NCI-H82 treated with DMSO at 0.1 percent for 48 hours (cell line): ENCODE measurements at regions not wholly inside any gene's neighbourhood (a gene's known extent, or its start where the extent isn't known, plus 50 kb on each side); places are given as distances from the start of the nearest gene placed in this dataset.

Experiments used
- DNase-seq: peaks from one replicate; lab custom pipeline; 2025; ENCODE audit not compliant: unreplicated experiment; lab: John Stamatoyannopoulos, UW

GRCh38 chr2:120564213-120565094 lies 171.2 kb upstream of the GLI2 start:
- DNase-seq = peak; percentile 15

DNA sequence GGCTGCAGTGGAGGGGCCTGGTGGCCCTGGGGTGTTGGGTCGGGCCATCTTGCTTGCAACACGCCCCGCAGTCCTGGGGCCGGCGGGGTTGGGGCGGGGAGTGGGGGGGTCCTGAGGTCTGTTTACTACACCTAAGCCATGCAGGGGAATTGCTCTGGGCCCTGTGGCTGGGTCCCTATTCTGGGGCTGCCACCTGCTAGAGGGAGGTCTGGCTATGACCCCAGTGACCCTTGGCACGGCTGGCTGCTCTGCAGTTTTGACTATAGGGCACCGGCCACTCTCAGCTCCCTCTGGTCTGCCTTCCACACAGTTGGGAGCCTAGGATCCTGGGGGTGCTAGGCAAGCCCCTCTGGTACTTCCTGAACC lies 170.6 kb upstream of the GLI2 start:
- no peak for DNase-seq

- DNase-seq = no peak
Measured at GRCh38 chr2:120565929-120566328, 169.7 kb upstream of the GLI2 start.

- DNase-seq = no peak
Measured at GRCh38 chr2:120566331-120567035, 169.2 kb upstream of the GLI2 start.

- no peak for DNase-seq
Measured at GRCh38 chr2:120567128-120567527, 168.5 kb upstream of the GLI2 start.

- no peak for DNase-seq
Measured at GRCh38 chr2:120568089-120568974, 167.3 kb upstream of the GLI2 start.

- DNase-seq = no peak
Measured at GRCh38 chr2:120568975-120569268, 166.7 kb upstream of the GLI2 start.

DNA sequence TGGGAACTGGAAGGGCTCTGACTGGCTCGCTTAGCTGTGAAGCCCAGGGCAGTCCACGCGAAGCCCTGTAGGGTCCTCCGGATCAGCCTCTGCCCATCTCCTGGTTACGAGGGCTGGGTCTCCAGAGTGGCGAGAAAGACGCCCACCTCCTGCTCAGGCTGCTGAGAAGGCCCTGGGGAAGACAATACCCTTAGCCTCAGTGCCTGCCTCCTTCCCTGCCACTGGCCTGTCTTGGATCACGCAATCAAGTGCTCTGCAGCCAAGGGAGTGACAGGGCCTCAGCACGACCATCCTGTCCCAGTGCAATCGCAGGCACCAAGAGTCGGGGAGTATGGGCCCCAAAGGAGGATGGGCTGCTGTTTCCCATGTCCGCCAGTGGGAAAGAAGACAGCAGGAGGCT lies 165.7 kb upstream of the GLI2 start:
- DNase-seq = no peak

GRCh38 chr2:120570546-120570945 lies 165.1 kb upstream of the GLI2 start:
- no peak for DNase-seq

DNA sequence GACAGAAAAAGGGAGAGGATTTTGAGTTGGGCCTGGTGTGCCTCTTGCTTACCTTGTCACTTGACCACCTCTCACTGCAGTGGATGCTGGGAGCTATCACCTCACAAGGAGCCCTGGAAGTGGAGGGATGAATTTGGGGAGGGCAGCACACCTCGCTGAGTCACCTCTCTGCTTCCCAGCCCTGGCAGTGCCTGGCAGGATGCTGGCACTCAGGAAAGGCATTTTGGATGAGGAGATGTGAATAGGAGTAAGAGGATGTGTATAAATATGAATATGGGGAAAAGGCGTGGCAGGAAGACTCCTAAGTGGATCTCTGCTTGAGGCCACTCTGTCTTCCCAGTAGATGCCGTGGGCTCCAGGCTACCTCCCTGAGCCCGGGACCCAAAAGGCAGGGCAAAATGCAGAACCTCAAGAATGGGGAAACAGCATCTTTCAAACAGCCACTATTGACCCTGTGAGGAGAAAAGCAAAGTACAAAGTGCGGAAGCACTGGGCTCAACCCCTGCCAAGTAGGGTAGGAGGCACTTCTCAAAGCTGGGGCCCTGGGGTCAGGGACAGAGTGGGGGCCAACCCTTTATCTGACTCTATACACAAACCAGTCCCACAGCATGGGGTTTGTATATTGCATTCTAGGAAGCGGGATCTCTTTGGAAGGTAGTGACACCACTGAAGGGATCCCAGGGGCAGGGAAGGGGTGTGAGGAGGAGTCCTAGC lies 164.5 kb upstream of the GLI2 start:
- DNase-seq = no peak

DNA sequence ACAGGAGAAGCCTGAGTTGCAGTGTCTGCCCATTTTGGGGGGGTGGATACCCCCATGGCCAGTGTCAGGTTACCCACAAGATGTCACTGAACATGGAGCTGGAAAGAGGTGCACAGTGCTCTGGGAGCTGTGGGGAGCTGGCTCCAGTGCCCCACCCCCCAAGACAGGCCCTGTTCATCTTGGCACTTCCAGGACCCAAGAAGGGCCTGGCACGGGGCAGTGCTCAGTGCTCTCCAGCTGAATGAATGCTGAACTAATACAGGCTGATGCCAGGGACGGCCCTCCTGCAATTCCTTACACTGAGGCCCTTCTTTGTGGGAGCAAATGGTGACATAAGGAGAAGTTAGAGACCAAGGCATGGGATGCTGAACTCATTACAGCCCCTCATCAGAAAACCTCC lies 163.4 kb upstream of the GLI2 start:
- DNase-seq = no peak

DNA sequence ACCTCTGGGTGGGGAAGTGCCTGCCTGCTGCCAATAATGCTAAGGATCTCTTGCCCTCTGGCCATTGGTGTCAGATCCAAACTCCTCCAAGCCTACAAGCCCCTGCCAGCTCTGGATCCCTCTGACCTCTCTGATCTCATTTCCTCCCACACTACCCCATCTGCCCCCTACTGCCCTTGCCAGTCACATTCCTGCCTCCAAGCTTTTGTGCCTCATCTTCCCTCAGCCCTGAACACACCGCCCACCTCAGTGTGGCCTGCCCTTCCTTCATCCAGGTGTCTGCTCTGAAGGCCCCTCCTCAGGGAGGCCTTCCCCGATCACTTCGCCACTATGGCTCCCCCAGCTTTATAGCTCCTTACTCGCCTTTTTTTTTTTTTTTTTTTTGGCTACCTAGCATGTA lies 161.0 kb upstream of the GLI2 start:
- no peak for DNase-seq

DNA sequence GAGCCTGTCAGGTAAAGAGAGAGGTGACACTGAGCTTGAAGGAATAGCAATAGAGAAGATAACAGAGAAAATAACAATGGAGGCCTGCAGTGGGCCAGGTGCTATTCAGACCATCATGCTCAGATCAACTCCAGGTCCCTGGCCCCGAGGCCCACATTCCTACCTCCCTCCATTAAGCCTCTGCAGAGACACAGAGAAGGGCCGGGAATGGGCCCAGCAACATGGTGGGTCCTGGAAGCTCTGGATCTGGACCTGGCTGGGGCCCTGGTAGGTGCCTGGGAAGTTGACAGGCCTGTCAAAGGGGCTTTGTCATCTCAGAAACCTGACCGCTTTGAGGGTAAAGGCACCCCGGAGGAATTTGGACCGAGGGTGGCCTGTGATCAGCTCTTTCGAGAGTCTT lies 159.7 kb upstream of the GLI2 start:
- DNase-seq = no peak

- no peak for DNase-seq
Measured at GRCh38 chr2:120576509-120577474, 158.9 kb upstream of the GLI2 start.

- DNase-seq = no peak
Measured at GRCh38 chr2:120577721-120578295, 157.9 kb upstream of the GLI2 start.

GRCh38 chr2:120578576-120579352 lies 156.9 kb upstream of the GLI2 start:
- no peak for DNase-seq

GRCh38 chr2:120579916-120580685 lies 155.6 kb upstream of the GLI2 start:
- DNase-seq = no peak

DNA sequence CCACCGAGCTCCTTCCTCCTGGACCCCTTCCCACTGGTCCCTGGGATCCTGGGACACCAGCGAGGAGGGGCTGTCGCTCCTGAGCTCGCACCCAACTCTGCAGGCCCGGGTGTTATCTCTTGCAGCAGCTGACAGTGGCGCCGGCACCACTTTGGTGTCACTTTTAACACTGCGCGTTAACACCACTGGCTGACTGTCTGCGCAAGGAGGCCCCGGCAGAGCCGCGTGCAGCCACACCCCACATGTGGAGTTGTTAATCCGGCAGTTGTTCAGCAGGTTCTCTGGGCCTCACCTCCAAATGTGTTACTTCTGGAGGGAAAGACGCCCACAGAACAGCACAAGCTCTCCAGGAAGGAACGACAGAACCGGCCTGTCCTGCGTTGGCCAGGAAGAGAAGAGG lies 155.0 kb upstream of the GLI2 start:
- DNase-seq = no peak
